Mesothelial cell of epicardium (in vitro differentiated cells): ENCODE measurements at regions not wholly inside any gene's neighbourhood (a gene's known extent, or its start where the extent isn't known, plus 50 kb on each side); places are given as distances from the start of the nearest gene placed in this dataset.
"Not testable (repeated sequence)": the region's sequence is repeated elsewhere in the genome, so short reads cannot be mapped to it uniquely, and the experiment has no call there.

ENCODE experiments used
- DNase-seq, 2 experiments: peaks; one replicate each; pipeline ENCODE4 v3.0.0; 2021; ENCODE audit warnings: low spot score in 2 of 2; ENCODE audit not compliant: unreplicated experiment in 2 of 2
- H3K27ac Mint-ChIP-seq: 2 replicates; pipeline ENCODE4 v1.8.0; 2021; ENCODE audit warnings: mixed read lengths
- H3K27me3 Mint-ChIP-seq: 2 replicates; pipeline ENCODE4 v1.8.0; 2021; ENCODE audit warnings: low read depth, mixed read lengths
- H3K36me3 Mint-ChIP-seq: 2 replicates; pipeline ENCODE4 v1.8.0; 2021; ENCODE audit warnings: mixed read lengths
- H3K4me1 Mint-ChIP-seq: 2 replicates; pipeline ENCODE4 v1.8.0; 2021; ENCODE audit warnings: mixed read lengths
- H3K4me3 Mint-ChIP-seq: 2 replicates; pipeline ENCODE4 v1.8.0; 2021; ENCODE audit warnings: mild to moderate bottlenecking, moderate library complexity, mixed read lengths
- H3K9me3 Mint-ChIP-seq: 2 replicates; pipeline ENCODE4 v1.8.0; 2021; ENCODE audit warnings: mixed read lengths
- TF ChIP-seq, protein P1 (sequence below): fragments of 200-600 bp; sonication (generic); IDR thresholded peaks from one replicate; pipeline ENCODE4 v1.5.0; 2021; ENCODE audit warnings: antibody characterized with exemption; ENCODE audit not compliant: unreplicated experiment

GRCh38 chrX:7485061-7485460 lies 337.1 kb upstream of the PUDP start:
- Mint-ChIP-seq H3K9me3 (peaks cover 11% of the 10 kb centered on the region), H3K4me3 (no peak overlapping the region), H3K27me3 (peaks cover 11% of the 10 kb centered on the region), H3K27ac (no peak overlapping the region), H3K4me1 (no peaks in the 10 kb centered on the region), H3K36me3 (no peaks in the 10 kb centered on the region)
- no peak for DNase-seq
- TF ChIP-seq, protein P1, sequence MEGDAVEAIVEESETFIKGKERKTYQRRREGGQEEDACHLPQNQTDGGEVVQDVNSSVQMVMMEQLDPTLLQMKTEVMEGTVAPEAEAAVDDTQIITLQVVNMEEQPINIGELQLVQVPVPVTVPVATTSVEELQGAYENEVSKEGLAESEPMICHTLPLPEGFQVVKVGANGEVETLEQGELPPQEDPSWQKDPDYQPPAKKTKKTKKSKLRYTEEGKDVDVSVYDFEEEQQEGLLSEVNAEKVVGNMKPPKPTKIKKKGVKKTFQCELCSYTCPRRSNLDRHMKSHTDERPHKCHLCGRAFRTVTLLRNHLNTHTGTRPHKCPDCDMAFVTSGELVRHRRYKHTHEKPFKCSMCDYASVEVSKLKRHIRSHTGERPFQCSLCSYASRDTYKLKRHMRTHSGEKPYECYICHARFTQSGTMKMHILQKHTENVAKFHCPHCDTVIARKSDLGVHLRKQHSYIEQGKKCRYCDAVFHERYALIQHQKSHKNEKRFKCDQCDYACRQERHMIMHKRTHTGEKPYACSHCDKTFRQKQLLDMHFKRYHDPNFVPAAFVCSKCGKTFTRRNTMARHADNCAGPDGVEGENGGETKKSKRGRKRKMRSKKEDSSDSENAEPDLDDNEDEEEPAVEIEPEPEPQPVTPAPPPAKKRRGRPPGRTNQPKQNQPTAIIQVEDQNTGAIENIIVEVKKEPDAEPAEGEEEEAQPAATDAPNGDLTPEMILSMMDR = no peak

GRCh38 chrX:7480721-7481120 lies 332.8 kb upstream of the PUDP start:
- Mint-ChIP-seq H3K27me3 (peaks cover 9% of the 10 kb centered on the region), H3K36me3 (no peaks in the 10 kb centered on the region), H3K4me1 (no peaks in the 10 kb centered on the region), H3K4me3 (no peak overlapping the region), H3K27ac (no peak overlapping the region), H3K9me3 (peaks cover 11% of the 10 kb centered on the region)
- TF ChIP-seq, protein P1 = no peak
- no peak for DNase-seq

GRCh38 chrX:7462110-7462509 lies 314.2 kb upstream of the PUDP start:
- DNase-seq = no peak
- Mint-ChIP-seq H3K4me1 (peaks cover 3% of the 10 kb centered on the region), H3K27me3 (peaks cover 9% of the 10 kb centered on the region), H3K4me3 (no peak overlapping the region), H3K36me3 (no peaks in the 10 kb centered on the region), H3K9me3 (no peaks in the 10 kb centered on the region), H3K27ac (no peak overlapping the region)
- TF ChIP-seq, protein P1 = no peak

DNA sequence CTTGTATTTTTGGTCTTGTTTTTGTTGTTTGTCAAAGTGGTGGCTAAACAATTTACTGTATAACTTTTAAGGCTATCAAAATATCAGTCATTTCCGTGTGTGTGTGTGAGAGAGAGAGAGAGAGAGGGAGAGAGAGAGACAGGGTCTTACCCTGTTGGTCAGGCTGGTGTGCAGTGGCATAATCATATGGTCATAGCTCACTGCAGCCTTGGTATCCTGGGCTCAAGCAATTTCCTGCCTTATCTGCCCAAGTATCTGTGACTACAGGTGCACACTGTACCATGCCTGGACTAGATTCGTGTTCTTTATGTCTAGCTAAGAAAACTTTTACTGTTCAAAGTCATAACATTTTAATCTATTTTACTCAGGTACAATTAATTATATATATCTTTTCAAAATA lies 313.1 kb upstream of the PUDP start:
- H3K27ac Mint-ChIP-seq, H3K36me3 Mint-ChIP-seq, H3K4me1 Mint-ChIP-seq, H3K9me3 Mint-ChIP-seq, H3K4me3 Mint-ChIP-seq, DNase-seq: not testable (repeated sequence)
- H3K27me3 Mint-ChIP-seq = peaks cover 12% of the 10 kb centered on the region

DNA sequence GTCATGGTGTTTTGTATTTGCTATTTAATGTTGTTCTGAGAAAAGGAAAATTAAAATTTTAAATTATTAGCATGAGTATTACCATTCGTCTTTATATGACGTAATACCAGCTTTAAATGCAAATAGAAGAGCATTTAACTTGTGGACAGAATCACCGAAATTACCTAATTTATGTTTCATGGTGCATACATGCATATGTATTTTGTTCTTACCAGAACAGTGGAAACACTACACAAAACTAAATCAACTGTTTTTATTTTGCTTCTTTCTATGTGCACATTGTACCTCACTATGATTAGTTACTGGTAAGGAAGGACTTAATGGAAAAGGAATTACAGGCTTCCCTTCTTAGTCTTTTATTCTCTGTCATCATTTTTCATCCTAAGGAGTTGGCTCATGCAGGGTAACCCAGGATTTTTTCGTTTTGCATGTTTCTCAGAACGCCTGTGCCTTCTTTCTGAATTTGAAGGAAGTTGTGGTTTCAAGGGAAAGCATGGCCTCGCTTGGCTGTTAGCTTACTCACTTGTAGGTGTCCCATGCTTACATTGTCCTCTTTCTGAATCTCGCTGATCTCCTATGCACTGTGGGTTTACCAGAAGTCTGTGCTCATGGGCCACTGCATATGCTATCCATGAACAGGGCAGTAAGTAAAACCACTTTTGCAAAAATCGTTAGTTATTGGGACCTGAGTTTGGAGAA lies 300.0 kb upstream of the PUDP start:
- Mint-ChIP-seq H3K4me1 (peaks cover 3% of the 10 kb centered on the region), H3K4me3 (no peak overlapping the region), H3K27me3 (no peaks in the 10 kb centered on the region), H3K27ac (no peak overlapping the region), H3K9me3 (no peaks in the 10 kb centered on the region), H3K36me3 (no peaks in the 10 kb centered on the region)
- DNase-seq = no peak
- TF ChIP-seq, protein P1 = no peak

DNA sequence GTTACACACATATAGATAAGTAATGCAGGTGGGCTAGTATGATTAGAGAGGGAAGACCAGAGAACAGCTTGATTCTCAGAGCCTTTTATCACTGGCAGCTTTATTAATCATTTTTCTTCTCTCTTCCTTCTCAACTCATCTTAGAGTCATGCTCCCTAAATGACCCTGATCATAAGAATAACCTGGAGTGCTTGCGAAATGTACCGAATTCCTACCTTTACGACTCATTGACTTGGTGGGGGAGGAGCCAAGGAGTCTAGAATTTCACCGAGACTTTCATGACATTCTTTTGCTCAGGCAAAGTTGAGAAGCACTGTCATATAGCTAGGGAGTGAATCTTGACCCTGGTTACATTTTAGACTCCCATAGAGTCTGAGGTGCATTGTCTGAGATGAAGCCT lies 298.9 kb upstream of the PUDP start:
- H3K27me3 Mint-ChIP-seq = no peaks in the 10 kb centered on the region
- H3K4me3 Mint-ChIP-seq = no peak overlapping the region
- no peaks in the 10 kb centered on the region for H3K9me3 Mint-ChIP-seq
- peaks cover 3% of the 10 kb centered on the region for H3K4me1 Mint-ChIP-seq
- no peak for DNase-seq
- TF ChIP-seq, protein P1 = no peak
- H3K27ac Mint-ChIP-seq = no peak overlapping the region
- H3K36me3 Mint-ChIP-seq = no peaks in the 10 kb centered on the region
